HG03558 (cell line): ENCODE measurements at regions not wholly inside any gene's neighbourhood (a gene's known extent, or its start where the extent isn't known, plus 50 kb on each side); places are given as distances from the start of the nearest gene placed in this dataset.

Experiments used
- ATAC-seq: cut with Tn5 transposase; IDR thresholded peaks from one replicate; pipeline ENCODE4 v1.9.1; 2021; ENCODE audit warnings: moderate number of reproducible peaks; ENCODE audit not compliant: unreplicated experiment; ENCODE audit errors: extremely low read depth

GRCh38 chr2:150575861-150576260, 88.4 kb upstream of the RND3 start:
- no peak for ATAC-seq

DNA sequence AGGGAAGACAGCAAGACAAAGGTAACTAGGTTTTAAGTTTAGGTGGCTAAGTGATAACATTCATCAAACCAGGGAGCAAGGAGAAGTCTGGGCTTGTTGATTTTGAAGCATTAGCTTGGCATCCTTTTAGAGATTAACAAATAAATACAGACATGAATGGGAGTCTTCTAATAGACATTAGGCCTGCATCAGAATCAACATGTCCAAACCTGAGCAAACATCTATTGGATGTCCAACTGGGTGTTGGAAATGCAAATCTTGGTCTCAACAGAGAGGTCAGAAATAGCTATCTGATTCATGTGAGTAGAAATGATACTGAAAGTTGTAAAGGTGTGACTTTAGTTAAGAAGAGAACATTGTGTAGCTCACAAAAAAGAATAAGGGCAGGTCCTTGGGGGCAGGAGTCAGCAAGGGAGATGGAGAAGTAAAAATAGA, 85.5 kb upstream of the RND3 start:
- ATAC-seq = peak; percentile 94

DNA sequence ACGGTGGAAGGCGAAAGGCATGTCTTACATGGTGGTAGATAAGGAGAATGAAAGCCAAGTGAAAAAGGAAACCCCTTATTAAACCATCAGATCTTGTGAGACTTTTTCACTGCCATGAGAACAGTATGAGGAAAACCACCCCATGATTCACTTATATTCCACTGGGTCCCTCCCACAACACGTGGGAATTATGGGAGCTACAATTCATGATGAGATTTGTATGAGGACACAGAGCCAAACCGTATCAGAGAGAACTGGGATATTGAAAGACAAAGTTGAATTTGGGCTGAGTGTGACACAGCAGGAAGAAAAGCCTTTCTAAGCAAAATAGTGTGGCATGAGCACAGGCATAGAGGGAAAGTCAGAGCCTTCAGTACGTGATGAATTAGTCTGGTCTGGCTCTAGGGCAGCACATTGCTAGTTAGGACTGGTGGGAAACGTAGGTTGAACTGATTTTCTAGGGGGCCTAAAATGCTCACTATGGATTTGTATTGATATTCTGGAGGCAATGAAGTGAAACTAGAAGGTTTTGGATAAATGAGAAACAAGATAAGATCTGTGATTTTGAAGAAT, 84.8 kb upstream of the RND3 start:
- no peak for ATAC-seq

GRCh38 chr2:150571121-150571520, 83.7 kb upstream of the RND3 start:
- ATAC-seq = no peak

DNA sequence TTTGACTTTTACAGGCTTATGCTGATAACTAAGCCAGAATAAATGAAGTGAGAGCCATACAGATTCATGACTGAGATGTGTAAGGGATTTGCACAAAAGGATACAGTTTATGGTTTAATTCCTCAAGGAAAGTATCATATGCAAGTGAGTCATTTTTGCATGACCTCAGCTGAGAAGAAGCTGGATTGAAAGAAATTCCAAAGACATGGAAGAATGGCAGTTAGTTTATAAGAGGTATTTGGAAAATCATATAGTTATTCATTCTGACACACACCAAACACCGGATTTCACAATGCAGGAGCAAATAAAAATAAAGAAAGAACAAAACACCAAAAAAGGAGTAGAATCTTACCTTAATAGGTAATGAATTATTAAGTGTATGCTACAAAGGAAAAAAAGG, 83.2 kb upstream of the RND3 start:
- no peak for ATAC-seq

DNA sequence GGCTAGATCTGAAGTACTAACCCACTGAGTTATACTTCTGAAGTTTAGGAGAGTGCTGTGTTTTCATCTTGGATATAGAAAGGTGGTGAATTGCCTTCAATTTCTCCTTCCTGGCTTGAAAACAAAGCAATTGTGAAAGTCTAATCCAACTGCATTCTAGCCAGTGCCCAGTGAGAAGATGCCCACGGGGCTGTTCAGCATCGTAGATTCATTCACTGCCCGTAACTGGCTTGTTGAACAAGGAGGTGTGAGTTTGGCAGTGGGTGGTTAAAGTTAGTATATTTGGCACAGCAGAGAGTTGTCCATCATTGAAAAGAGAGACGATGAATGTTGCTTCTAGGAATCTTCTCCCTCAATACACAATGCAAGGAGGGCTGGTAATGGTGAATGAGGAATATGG, 82.3 kb upstream of the RND3 start:
- ATAC-seq = no peak

- no peak for ATAC-seq
These were observed 80.4 kb upstream of the RND3 start for GRCh38 chr2:150567771-150568301.

DNA sequence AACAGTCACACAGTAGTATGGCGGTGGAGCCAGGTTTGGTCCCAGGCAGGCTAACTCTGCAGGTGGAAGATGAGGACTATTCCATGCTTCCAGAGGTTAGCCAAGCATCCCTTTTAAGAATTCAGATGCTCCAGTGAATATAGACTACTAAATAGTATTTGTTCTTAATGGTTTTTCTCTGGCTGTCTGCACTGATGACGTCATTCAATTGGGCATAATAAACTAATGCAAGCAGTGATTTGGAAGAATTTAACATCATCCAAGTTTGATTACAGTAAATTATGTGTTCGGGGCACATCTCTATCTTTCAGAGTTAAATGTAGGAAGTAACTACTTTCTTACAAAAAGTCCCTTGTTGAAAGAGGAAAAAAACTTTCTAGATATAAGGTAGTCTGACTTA, 78.8 kb upstream of the RND3 start:
- ATAC-seq = no peak

GRCh38 chr2:150561076-150561475, 73.6 kb upstream of the RND3 start:
- no peak for ATAC-seq

DNA sequence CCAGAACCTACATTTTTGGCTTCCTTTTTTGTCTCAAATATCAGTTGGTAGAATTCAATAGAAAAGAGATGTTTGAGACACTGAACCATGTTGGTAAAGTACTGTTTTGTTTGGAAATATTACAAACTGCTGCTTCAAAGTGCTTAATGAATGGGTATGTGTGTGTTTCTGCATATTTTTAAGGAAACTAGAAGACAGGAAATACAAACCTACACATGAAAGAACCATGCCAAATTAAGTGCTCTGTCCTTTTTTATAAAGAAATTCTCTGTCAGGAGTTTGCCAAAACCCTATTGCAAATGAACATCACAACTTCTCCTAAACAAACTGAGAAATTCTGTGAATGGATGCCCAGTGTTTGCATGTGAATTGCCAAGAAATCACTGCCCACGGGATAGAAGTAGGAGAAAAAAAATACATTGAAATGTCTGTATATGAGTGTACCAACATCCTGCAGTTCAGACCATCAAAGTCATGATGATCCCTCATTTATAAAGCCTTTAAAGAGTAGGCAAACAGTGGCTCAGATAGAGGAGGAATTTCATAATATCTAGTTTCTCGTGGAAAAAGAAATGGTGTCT, 69.6 kb upstream of the RND3 start:
- ATAC-seq = no peak

GRCh38 chr2:150555611-150556356, 68.3 kb upstream of the RND3 start:
- no peak for ATAC-seq

- no peak for ATAC-seq
These were observed 66.6 kb upstream of the RND3 start for GRCh38 chr2:150554046-150554445.

- ATAC-seq = no peak
These were observed 64.8 kb upstream of the RND3 start for GRCh38 chr2:150552041-150552820.

- ATAC-seq = no peak
These were observed 61.9 kb upstream of the RND3 start for GRCh38 chr2:150549381-150549780.

DNA sequence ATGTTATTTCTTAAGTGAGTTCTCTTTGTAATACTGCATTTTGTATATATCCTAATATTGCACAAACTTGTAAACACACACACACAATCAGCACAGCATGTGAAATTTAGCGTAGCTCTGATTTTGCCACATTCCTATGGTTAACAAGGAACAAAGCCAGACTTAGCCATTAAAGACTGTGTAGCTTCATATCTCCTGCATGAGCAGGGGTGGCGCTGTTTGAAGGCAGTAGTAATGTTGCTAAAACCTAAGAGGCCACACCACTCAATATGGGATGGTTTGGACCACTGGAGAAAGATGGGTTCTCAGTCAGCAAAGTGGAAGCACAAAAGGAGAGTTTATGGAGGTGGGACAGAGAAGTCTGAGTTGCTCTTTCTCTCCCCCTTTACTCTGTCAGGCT, 61.1 kb upstream of the RND3 start:
- no peak for ATAC-seq

- no peak for ATAC-seq
These were observed 58.4 kb upstream of the RND3 start for GRCh38 chr2:150545916-150546315.

DNA sequence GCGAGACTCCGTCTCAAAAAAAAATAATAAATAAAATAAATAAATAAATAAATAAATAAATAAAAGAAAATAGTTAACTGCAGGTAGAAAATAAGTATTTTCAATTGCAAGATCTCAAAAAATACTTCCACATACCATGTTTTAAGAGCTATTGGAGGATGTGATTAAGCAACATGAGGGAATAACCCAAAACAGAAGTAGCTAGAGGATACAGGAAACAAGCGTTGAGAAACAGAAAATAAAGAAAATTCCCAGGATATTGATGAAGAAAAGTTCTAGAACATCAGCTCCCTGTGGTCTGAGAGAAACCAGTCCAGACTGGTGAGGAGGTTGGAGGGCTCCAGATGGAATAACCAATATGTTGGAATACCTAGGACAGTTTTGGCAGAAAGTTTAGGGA, 57.3 kb upstream of the RND3 start:
- ATAC-seq = no peak

DNA sequence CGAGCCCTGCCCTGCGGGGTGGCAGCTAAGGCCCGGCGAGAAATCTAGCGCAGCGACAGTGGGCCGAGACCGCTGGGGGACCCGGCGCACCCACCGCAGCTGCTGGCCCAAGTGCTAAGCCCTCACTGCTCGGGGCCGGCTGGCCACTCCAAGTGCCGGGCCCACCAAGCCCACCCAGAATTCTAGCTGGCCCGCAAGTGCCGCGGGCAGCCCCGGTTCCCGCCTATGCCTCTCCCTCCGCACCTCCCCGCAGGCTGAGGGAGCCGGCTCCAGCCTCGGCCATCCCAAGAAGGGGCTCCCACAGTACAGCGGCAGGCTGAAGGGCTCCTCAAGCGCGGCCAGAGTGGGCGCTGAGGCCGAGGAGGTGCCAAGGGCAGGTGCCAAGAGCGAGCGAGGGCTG, 55.2 kb upstream of the RND3 start:
- no peak for ATAC-seq

- no peak for ATAC-seq
These were observed 54.7 kb upstream of the RND3 start for GRCh38 chr2:150542172-150542571.

DNA sequence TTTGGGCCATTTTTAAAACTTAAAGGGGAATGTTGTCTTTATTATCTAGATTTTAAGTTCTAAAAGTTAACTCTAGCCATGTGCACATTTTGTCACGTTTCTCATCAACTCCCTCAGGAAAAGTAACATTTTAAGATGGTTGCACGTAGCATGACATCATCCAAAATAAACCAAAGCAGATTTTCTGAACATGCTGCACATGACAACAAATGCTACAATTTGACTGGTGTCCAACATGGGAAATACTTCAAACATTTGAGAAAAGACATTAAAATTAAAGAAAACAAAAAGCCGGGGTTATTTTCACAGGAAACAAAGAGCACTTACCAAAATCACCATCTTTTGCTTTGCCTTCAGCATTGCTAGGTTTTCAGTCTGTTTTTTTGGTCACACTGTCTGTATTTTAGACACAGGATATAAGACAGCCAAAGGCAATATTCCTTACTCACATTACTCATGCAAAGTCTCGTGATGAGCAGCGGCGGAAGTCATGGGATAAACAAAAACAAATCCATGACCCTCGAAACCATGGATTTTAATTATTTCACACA, 51.3 kb upstream of the RND3 start:
- no peak for ATAC-seq
